BE2C (cell line): ENCODE measurements at regions not wholly inside any gene's neighbourhood (a gene's known extent, or its start where the extent isn't known, plus 50 kb on each side); places are given as distances from the start of the nearest gene placed in this dataset.

Experiments used
- DNase-seq: peaks from one replicate; pipeline ENCODE4 v3.0.0-alpha.2; 2020
- H3K27me3 ChIP-seq: fragments of 250-450 bp; sonication (Bioruptor Pico); 2 replicates; pipeline ENCODE4 v1.5.1; 2020; ENCODE audit warnings: mild to moderate bottlenecking
- H3K36me3 ChIP-seq: fragments of 250-450 bp; sonication (Bioruptor Pico); 2 replicates; pipeline ENCODE4 v1.5.1; 2020; ENCODE audit warnings: mild to moderate bottlenecking
- H3K4me1 ChIP-seq: fragments of 250-450 bp; sonication (Bioruptor Pico); 2 replicates; pipeline ENCODE4 v1.5.1; 2020
- H3K4me3 ChIP-seq: 2 replicates; pipeline ENCODE4 v1.5.1; 2011; ENCODE audit warnings: low read depth, low read length
- H3K9me3 ChIP-seq: fragments of 250-450 bp; sonication (Bioruptor Pico); 2 replicates; pipeline ENCODE4 v1.5.1; 2020
- CTCF ChIP-seq: IDR thresholded peaks from 2 replicates; pipeline ENCODE4 v1.5.1; 2012; ENCODE audit warnings: mild to moderate bottlenecking, low read depth, low read length

- DNase-seq, result no peak
- Histone ChIP-seq H3K27me3 (no peaks in the 10 kb centered on the region), H3K9me3 (no peaks in the 10 kb centered on the region), H3K4me1 (peaks cover 15% of the 10 kb centered on the region), H3K4me3 (no peak overlapping the region), H3K36me3 (no peaks in the 10 kb centered on the region)
- no peak for TF ChIP-seq CTCF
Measured at GRCh38 chr5:28862137-28862859, 1823.9 kb upstream of the CDH9 start.

GRCh38 chr5:28855626-28856025 is 1817.2 kb upstream of the CDH9 start:
- Histone ChIP-seq H3K36me3 (no peaks in the 10 kb centered on the region), H3K4me1 (no peaks in the 10 kb centered on the region), H3K27me3 (no peaks in the 10 kb centered on the region), H3K4me3 (no peak overlapping the region), H3K9me3 (no peaks in the 10 kb centered on the region)
- TF ChIP-seq CTCF, result no peak
- DNase-seq, result no peak

- no peak for TF ChIP-seq CTCF
- no peaks in the 10 kb centered on the region for H3K36me3 ChIP-seq
- H3K4me3 ChIP-seq, result no peak overlapping the region
- H3K9me3 ChIP-seq, result no peaks in the 10 kb centered on the region
- no peak for DNase-seq
- no peaks in the 10 kb centered on the region for H3K27me3 ChIP-seq
- no peaks in the 10 kb centered on the region for H3K4me1 ChIP-seq
Measured at GRCh38 chr5:28850320-28850921, 1812.0 kb upstream of the CDH9 start.

GRCh38 chr5:28831042-28831441 is 1792.7 kb upstream of the CDH9 start:
- Histone ChIP-seq H3K4me3 (no peak overlapping the region), H3K36me3 (no peaks in the 10 kb centered on the region), H3K9me3 (no peaks in the 10 kb centered on the region), H3K27me3 (no peaks in the 10 kb centered on the region), H3K4me1 (no peaks in the 10 kb centered on the region)
- DNase-seq, result no peak
- no peak for TF ChIP-seq CTCF

- H3K9me3 ChIP-seq, result no peaks in the 10 kb centered on the region; the same call in 1 of the 2 replicates
- DNase-seq, result no peak
- no peaks in the 10 kb centered on the region for H3K4me1 ChIP-seq
- no peak overlapping the region for H3K4me3 ChIP-seq
- no peaks in the 10 kb centered on the region for H3K36me3 ChIP-seq
- no peaks in the 10 kb centered on the region for H3K27me3 ChIP-seq
- TF ChIP-seq CTCF, result no peak
Measured at GRCh38 chr5:28823231-28823630, 1784.8 kb upstream of the CDH9 start.

- no peak for DNase-seq
- TF ChIP-seq CTCF, result no peak
- Histone ChIP-seq H3K27me3 (no peaks in the 10 kb centered on the region), H3K4me1 (no peaks in the 10 kb centered on the region), H3K36me3 (no peaks in the 10 kb centered on the region), H3K4me3 (no peak overlapping the region), H3K9me3 (no peaks in the 10 kb centered on the region; the same call in 1 of the 2 replicates)
Measured at GRCh38 chr5:28822071-28822470, 1783.7 kb upstream of the CDH9 start.
